HUDEP-2 (cell line): ENCODE measurements at regions not wholly inside any gene's neighbourhood (a gene's known extent, or its start where the extent isn't known, plus 50 kb on each side); places are given as distances from the start of the nearest gene placed in this dataset.
"Not testable (repeated sequence)": the region's sequence is repeated elsewhere in the genome, so short reads cannot be mapped to it uniquely, and the experiment has no call there.

Experiments
- DNase-seq, 76 experiments: peaks; one replicate each; lab custom pipeline; 2025; ENCODE audit not compliant: unreplicated experiment in 76 of 76; lab: John Stamatoyannopoulos, UW

DNA sequence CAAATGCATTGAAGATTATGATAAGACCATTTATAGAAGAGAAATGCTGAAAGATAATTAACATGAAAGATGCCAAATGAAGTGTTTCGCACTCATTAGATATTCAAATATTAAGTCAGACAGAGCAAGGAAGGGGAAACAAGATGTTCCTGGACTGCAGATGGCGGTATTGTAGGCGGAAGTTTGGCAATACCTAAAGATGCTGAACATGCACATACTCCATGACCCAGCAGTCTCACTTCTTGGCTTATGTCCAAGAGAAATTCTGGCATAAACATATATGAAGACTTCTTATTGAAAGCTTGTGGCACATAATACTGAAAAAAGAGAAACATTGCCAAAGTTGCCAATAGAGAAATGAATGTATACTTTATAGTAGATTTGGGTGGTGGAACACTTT, 325.4 kb upstream of the SEMA3C start:
- peak in 9 of 76 experiments; percentile 1 to 34 (median 7) for DNase-seq

DNA sequence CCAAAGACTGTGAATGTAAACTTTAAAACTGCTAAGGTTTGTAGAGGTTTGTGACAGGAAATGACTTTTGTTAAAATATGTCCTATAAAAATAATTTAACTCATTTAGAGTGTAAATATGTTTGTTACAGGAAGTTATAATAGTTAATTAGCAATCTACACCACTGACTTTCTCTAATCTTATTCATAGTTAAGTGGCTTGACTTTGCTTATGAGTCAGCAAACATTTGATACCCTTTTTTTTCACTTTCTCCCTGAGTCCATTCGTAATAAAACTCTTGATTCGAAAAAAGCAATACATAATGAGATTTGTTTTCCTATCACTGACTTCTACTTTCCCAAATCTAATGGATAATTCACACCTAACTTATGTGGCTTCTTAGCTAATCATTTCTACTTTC, 317.7 kb upstream of the SEMA3C start:
- no peak for DNase-seq

DNA sequence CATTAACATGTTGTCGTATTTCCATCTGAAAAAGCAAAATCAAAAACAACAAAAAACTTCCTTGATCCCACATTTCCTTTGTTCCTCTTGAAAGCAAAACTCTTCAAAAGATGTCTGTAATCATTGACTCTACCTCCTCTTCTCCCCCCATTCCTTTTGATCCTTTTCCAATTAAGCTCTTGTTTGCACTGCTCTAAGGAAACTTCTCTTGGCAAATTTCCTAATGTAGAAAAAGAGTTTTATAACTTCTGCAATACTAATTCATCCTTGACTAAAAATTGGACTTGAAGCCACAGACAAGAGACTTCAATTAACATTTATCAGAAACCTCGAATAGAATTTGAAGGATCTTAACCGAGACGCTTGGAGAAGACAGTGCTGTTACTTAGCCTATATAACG, 317.1 kb upstream of the SEMA3C start:
- no peak for DNase-seq

DNA sequence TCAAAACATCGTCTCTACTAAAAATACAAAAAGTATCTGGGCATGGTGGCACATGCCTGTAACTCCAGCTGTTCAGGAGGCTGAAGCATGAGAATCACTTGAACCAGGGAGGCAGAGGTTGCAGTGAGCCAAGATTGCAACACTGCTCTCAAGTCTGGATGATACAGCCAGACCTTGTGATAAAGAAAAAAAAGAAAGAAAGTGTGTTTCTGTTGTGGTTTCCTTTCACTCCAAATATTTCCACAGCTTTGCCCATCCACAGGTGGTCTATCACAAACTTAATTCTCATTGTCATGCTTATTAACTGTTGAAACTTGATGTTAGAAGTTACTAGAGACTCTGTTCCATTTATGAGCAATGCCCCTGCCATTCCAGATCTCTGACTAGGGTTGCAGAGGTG, 316.0 kb upstream of the SEMA3C start:
- DNase-seq = no peak

DNA sequence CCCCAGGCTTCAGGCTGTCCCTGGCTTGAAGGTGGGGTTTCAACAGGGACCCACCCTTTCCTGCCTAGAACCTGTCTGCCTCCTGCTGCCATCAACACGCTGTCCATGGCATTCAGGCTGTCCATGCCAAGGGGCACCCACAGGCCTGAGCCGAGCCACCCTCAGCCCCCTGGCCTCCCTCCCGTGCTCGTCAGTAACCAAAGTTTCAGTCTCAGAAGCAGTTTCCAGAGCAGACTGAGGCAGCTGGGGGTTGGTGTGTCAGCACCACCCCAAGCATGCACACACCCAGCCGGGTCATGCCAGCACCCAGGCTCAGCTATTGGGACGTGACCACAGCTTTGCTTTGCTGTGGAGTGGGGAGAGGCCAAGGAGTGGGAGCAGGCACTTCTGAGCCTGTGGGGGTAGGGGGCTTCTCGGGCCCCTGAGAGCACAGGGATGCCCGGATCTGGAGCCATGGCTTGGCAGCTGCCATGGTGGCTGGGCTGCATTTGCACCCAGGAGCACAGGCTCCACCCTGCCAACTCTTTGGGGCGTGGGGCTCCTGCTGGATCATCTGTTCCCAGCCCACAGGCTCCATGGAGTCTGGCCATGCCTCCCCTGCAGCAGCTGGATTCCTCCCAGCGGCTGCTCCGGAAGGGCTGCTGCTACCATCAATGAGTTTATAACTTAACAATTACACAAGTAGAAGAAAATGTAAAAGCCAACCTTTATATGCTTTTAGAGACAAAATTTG, 314.5 kb upstream of the SEMA3C start:
- DNase-seq = no peak

DNA sequence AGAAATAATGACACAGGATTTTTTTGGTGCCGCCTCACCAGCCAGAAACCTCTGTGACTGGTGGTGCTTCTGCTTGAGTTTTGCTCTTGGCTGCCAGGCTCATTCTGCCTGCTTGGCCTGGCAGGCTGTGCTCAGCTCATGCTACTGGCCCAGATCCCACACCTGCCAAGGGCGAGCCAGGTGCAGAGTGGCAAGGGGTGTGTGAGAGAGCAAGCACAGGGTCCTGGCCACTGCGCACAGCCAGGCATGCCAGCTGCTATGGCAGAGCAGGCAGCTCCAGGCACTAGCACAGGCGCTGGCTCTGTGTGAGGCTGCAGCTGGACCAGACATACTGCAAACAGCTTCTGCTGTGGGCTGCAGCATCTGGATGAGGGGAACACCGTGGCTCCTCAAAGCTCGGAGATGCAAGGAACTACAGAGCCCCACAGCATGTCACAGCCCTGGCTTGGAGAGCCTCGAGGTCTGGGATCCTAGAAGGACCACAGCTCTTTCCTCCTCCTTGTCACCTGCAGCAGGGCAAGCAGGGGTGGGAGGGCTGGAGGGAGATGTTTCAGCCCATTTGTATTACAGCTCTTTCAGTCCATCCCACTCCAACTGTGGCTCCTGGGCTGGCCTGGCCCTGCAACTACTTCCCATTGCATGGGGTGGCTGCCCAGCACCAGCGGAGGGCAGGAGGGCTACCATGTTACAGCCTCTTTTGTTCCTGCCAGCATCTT, 313.4 kb upstream of the SEMA3C start:
- DNase-seq = no peak

DNA sequence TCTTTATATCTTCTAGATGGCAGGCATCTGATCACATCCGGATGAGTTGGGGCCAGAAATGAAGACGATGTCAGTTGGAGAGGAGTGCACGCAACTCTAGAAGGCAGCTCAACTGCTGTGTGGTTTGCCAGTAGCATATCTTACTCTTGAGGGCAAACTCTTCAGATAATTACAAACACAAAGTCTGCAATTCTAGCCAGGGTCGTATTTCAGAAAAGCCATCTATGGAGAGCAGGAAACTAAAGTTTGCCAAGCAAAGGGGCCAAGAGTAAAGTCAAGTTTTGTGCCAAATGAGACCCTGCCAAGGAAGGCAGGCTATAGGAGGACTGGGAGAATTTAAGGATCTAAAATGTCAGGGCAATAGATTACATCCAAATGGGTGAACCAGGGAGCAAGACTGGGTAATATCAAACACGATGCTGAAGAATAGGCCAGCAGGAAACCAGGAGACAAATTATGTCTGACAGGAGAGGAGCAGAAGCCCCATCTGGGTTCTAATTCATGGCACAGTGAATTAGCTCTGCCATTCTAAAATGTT, 312.5 kb upstream of the SEMA3C start:
- no peak for DNase-seq

DNA sequence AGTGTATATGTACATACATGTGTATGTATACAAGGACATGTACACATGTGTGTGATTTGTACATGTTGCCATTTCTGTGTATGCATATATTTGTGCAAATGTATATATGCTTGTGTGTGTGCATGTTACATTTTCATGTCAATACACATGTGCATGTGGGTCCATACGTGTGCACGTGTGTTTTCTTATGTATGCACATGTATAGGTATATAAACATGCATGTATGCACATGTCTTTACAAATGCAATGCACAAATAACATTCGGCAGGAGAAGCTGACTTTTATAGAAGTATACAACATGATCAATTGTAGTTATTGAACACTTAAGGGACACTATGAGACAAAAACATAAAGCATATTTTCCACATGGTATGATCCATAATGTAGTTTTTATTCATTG, 307.4 kb upstream of the SEMA3C start:
- no peak for DNase-seq

DNA sequence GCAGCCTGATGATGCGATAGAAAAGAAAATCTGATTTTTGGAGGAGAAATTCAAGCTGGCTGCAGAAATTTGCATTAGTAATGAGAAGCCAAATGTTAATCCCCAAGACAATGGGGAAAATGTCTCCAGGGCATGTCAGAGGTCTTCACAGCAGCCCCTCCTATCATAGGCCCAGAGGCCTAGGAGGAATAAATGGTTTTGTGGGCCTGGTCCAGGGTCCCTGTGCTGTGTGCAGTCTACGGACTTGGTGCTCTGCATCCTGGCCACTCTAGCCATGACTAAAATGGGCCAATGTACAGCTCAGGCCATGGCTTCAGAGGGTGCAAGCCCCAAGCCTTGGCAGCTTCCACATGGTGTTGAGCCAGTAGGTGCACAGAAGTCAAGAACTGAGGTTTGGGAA, 303.8 kb upstream of the SEMA3C start:
- DNase-seq = not testable (repeated sequence)

DNA sequence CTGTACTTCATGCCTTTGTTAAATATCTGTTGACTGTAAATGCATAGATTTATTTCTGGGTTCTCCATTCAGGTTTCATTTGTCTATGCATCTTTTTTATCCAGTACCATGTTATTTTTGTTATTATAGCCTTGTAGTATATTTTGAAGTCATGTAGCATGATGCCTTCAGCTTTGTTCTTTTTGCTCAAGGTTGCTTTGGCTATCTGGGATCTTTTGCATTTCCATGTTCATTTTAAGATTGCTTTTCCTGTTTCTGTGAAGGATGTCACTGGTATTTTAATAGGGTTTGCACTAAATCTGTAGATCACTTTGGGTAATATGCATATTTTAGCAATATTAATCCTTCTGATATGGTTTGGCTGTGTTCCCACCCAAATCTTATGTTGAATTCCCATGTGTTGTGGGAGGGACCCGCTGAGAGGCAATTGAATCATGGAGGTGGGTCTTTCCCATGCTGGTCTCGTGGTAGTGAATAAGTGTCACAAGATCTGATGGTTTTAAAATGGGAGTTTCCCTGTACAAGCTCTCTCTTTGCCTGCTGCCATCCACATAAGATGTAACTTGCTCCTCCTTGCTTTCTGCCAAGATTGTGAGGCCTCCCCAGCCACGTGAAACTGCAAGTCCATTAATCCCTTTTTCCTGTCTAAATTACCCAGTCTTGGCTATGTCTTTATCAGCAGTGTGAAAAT, 302.8 kb upstream of the SEMA3C start:
- DNase-seq = no peak

DNA sequence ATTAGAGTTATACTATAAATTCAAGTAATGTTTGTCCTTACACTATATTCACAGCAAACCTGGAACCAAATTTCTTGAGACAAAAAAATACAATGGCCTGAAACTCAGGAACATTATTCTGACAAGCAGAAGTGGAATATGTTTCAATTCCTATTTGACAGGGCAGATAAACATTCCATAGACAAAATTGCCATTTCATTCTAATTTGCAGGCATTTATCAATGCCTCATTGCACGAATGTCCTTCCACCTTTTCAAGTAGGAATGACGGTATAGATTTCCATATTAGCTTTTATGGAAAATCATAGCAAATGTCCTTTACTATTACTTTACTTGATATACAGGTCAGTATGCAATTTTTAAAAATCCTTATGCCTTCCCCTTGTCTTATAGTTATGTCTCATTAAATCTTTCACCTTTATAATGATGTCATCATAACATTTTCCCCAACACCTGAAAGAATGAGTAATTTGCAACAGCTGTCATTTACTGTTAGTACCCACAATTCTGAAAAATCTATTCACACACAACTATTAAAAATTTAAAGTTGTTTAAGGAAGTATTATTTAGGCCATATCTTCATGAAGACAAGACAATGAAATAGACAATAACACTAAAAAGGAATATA, 299.7 kb upstream of the SEMA3C start:
- no peak for DNase-seq

DNA sequence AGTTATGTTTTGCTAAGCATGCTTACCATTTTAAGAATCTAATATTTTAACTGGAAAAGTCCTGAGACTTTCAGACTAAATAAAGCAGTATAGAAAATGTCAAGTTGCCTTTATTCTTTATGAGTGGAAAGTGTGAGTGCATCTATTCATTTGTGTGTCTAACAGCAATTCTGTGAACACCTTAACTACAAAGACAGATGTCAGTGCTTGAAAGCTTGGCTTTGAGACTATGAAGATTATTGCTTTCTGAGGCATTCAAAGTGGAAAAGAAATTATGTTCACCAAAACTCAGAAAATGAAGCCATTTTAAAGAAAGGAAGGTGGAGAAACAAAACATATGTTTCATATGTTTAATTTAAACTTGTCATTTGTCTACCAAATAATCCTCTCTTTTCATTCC, 294.5 kb upstream of the SEMA3C start:
- no peak for DNase-seq

DNA sequence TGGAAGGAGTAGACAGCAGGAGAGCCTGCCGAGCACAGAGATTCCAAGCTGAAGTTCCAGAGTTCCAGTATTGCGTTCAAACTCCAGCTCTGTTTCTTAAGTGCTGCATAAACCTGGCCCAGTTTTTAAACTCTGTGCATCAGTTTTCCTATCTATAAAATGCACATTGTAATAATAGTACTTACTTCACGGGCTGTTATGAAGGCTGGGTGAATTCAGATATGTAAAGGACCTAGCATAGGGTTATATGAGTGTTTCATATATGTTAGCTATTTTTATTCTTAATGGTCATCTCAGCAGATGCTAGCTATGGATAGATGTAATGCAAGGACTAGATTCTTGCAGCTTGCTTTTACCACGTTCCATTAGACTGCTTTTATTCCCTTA, 293.1 kb upstream of the SEMA3C start:
- DNase-seq = no peak

DNA sequence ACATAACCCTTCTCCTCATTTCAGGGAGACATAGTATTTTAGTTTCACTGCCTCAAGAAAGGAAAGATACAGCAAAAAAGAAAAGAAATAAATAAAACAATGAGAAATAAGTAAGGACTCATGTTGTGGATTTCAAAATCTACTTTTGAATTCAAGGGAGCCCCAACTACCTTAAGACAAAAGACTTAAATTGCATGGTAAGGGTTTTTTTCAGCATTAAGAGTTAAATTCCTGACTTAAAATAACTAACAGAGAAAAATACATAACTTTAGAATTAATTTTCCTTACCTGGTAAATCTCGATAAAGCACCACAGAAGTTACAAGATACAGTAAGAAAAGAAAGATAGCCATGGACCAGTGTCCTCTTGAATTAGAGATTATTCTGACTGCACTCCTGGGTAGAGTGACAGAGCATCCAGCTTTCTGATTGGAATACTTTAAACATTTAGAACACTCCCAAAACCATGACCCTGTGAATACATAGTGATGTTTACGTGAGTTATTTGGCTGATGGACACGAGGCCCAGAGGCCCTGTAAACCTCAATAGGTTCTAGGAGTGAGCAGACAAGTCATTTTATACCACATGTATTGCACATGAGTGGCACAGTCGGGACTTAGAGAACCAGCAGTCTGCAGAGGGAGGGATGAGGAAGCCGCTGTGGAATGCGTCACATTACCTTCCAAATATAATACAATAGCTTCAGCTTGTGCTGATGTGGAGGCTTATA, 292.5 kb upstream of the SEMA3C start:
- DNase-seq = peak in 1 of 76 experiments; percentile 8

DNA sequence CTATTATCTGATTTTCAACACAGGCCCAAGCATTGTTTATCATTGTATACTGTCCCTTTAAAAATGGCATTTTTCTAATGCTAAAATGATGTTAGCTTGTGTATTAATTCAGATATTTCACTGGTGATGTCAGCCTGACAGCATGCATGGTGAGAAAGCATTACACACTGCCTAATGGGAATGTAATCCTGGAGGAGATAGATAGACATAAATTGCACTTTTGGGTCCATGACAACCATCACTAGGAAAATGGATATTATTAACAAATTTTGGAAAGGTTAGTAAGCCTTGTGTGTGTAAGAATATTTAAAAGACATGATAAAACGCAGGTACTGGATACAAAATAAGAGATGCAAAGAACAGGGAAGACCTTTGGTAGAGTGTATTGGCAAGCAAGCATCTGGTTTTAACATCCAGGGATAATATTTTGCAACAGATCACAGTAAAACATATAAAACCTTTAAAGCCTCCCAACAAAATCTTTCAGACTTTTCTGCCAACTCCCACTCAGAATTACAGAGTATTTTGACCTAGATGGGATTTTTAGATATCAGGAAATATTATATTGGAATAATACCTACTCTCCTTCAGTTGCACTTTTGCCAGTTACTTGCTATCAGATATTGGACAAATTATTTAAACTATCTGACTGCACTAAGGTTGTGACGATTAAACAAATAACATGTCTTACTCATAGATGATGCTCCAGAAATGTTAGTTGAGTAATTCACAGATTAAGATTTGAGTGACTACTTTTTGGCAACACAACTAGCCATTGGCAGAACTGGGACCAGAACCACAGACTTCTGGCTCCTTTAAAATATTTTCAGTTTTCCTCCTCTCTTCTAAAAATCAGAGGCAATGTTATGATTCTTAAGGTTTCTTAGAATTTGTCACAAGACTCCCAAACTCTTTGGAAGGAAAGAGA, 291.6 kb upstream of the SEMA3C start:
- no peak for DNase-seq

DNA sequence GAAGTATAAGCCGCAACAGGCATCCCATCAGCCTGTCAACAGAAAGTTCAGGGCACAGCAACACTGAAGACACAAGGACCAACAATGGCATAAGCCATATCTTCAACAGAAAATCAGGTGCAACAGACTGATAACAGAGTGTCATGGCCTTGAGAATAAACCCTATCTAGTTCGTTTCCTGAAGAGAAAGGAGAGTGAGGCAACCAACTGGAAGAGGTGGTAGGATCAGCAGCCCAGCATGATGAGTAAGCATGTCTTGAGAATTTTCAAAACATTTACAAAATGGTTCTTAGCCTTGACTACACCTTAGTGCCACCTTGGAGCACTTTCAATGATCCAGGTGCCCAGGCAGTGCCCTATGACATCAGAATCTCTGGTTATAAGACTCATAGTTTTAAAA, 290.2 kb upstream of the SEMA3C start:
- DNase-seq = peak in 69 of 76 experiments; percentile 2 to 91 (median 55)

DNA sequence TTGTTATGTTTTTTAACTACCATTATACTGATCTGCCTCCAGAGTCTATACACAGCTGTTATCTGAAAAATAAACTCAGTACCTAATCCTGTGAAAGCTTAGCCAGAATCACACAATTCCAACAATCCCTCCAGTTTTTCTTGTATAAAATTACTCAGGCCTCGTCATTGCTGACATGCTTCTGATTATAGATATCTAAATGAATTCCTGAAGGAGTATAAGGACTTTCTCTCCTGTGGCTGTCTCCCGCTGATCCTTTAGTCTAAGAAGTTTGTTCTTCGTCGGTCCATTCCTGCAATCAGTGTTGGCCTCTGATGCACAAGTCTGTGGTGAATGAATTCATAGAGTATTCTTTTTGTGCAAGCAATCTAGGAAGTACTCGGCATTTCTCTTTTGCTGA, 288.9 kb upstream of the SEMA3C start:
- DNase-seq = no peak

DNA sequence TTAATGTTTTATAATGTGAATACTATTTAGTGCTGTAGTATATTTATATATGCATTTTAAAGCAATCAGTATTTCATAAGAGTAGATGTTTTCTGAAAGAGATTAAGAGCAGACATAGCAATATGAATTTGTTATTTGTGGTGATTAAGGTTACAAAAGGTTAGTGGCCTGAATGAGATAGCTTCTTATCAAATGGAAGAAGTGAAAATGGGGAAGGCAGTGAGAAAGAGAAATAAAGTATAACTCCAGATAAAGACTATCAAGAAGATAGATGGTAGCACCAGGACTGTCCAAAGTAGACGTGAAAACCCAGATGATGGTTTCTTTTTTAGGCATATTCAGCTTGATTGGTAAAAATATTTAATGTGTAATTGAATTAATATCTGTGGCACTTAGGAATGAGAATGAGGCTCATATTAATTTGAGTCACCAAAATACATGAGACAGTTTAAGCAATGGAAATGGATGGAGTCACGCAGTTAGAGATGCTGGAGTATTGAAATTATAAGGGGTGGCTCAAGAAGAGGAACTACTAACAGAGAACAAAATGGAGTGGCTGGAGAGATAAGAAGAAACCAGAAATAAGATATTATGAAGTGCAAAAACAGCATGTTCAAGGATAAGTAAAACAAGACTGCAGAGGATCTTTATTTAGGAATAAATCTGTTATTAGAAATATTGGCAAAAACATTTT, 288.0 kb upstream of the SEMA3C start:
- DNase-seq = peak in 15 of 76 experiments; percentile 6 to 61 (median 27)

DNA sequence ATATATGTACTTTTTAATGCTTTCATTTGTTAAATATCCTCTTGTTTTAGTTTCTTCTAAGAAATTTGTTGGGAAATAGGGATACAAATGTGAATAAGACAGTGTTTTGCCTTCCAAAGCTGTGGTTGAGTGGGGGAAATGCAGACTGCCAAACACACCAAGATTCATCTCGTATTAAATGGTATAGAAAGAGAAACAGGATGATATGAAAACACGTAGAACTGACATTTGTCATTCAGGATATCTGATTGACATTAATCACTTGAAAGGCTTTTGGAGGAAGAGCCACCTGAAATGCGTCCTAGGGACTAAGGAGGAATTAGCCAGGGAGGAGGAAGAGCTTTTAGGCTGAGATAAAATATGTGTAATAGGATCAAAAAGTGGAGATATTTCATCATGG, 287.4 kb upstream of the SEMA3C start:
- peak in 3 of 76 experiments; percentile 3 to 48 (median 8) for DNase-seq
